ENCODE measurements at regions not wholly inside any gene's neighbourhood (a gene's known extent, or its start where the extent isn't known, plus 50 kb on each side); places are given as distances from the start of the nearest gene placed in this dataset.
A peak's percentile ranks its signal among the peaks of the same experiment; 100 is the strongest.

- DNase-seq, result no peak
Observed at GRCh38 chr14:42855085-42855484, 1248.4 kb downstream of the LRFN5 start.

DNA sequence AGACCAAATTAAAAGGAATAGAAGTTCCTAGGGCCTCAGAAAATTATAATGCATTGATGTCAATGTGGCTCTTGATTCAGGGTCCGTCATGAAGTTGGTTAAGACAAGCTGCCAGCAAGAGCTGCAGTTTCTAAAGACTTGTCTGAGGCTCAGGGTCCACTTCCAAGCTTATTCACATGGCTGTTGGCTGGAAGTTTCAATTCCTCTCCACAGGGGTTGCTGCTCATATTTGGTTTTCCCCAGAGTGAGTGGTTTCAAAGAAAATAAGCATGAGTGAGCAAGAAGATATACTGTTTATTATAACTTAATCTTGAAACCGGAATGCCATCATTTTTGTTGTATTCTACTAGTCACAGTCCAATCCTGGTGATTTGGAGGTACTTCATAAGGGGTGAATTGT is 1247.4 kb downstream of the LRFN5 start:
- DNase-seq, result no peak

- no peak for DNase-seq
Observed at GRCh38 chr14:42848652-42849051, 1242.0 kb downstream of the LRFN5 start.

DNA sequence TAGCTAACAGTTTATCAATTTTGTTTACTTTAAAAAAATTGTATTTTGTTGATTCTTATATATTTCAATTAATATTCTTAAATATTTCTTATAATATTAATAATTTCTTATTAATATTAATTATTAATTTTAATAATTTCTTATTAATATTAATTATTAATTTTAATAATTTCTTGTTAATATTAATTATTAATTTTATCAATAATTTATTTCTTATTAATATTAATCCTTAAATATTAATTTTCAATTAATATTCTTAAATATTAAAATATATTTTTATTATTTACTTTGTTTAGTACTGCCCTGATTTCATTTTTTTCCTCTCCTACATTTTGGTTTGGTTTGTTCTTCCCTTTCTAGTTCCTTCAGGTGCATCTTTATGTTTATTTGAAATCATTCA is 1208.1 kb downstream of the LRFN5 start:
- DNase-seq, result no peak

DNA sequence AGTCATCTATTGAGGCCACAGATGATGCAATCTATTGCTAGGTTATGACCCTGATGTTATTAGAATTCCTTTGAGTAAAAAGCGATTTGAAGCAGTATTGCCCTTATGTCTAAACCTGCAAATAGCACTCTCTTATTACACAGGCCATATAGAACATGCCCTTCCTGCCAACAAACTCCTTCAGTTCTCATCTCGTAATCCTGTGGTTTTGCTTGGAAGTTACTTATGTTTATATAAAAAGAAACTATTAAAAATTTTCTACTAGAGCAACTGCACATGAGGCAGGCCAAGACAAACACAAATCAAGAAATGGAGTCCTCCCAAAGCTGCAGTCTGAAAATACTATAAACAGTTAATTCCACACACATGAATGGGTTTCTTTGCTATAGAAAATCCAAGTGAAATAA is 1200.2 kb downstream of the LRFN5 start:
- DNase-seq, result no peak

DNA sequence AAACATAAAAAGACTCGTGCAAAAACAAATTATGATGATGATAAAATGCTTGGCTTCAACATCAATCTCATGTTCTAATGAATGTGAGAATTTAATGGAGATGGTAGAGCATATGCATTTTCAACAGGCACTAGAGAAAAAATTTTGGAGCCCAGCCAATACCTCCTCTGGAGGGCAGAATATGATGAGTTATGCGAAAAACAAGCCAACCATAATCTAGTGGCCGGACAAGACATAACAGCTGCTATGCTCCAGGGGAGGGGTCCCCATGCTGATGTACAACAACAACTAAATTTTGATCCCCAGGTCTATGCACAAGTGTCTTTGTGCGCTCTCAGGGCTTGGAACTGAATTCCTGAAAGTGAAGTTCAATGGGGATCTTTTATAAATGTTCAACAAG is 1197.5 kb downstream of the LRFN5 start:
- no peak for DNase-seq

GRCh38 chr14:42802346-42802745 is 1195.7 kb downstream of the LRFN5 start:
- DNase-seq, result no peak

DNA sequence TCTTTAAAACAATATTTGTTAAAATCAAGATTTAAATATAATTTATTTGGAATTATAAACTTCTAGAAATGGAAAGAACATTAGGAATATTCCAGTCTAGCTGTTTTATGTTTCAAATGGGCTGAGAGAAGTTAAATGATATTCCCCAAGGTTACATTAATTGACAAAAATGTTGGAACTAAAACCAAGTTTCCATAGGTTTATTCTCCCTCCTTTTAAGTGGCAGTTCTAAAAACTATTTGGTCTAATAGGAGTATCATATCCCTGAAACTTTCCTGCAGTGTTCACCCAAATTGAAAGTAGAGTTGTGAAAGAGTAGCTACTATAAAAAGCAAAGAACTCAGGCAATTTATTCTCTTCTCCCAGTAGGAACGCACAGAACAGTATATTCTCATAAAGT is 1185.5 kb downstream of the LRFN5 start:
- no peak for DNase-seq

DNA sequence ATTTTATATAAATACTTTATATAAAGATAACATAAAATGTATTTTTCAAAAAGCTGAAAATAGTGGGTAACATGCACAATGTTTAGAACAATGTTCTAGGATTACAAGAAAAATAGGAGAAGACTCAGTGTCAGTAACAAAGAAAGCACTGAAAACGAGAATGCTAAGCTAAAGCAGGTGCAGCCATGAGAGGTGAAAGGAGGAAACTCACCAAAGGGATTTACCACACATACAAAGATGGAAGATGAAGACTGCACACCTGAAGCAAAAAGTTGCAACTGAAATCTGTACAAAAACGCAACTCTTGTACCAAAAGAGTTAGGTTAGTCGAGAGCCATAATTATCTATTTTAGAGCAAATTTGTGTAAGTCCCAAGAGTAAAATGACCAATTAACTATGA is 1176.1 kb downstream of the LRFN5 start:
- DNase-seq, result no peak

DNA sequence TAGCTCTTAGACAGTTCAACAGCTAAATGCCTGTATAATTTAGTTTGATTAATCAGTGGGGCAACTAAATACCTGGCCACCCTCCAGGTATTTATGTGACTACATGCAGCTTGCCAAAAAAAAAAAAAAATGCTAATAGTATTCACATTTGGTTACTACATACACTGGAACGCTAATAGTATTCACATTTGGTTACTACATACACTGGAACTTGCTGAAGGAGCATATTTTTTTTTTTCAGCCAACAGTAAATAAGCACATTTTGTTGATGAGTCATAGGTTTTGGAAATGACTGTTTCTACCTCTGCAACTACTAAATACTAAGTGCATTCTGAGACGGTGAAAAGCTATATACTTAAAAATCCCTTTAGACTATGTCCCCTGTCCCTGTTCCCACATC is 1172.3 kb downstream of the LRFN5 start:
- no peak for DNase-seq

GRCh38 chr14:42750771-42751170 is 1144.1 kb downstream of the LRFN5 start:
- DNase-seq, result no peak

GRCh38 chr14:42742084-42742483 is 1135.4 kb downstream of the LRFN5 start:
- no peak for DNase-seq

- no peak for DNase-seq
Observed at GRCh38 chr14:42736408-42736807, 1129.7 kb downstream of the LRFN5 start.

- DNase-seq, result peak; percentile 53
Observed at GRCh38 chr14:42734041-42734440, 1127.4 kb downstream of the LRFN5 start.

GRCh38 chr14:42732005-42732404 is 1125.3 kb downstream of the LRFN5 start:
- DNase-seq, result no peak

DNA sequence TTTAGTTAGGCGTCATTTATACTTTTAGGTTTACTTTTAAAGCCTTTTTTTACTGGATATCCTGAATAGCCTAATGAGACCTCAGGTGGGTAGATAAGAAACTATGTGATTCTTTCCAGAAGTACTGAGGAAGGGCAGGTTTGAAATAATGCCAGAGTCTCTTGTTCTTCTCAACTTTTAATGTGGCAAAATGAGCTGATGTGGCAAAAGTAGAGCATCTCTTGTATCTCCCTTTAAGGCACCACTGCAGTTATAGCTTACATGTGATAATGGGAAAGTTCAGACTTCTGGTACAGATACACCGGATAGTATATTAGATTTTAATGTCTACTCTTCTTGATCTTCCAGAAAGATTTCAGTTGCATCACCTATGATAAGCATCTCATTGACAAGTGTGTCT is 1124.8 kb downstream of the LRFN5 start:
- DNase-seq, result no peak

GRCh38 chr14:42729681-42730080 is 1123.0 kb downstream of the LRFN5 start:
- DNase-seq, result no peak

GRCh38 chr14:42719391-42719790 is 1112.7 kb downstream of the LRFN5 start:
- peak; percentile 63 for DNase-seq

DNA sequence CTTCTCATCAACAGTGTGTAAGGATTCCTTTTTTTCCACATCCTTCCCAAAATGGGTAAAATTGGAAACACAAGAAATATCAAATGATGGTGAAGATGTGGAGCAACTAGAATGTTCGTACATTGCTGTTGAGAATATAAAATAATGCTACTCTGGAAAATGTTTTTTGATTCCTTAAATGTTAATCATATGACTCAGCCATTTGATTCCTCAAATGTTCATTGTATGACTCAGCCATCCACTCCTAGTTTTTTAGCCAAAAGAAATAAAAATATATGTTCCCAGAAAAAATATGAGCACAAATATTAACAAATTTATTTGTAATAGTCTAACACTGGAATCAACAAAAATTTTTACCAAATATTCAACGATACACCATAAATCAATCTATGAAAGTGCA is 1108.6 kb downstream of the LRFN5 start:
- no peak for DNase-seq

DNA sequence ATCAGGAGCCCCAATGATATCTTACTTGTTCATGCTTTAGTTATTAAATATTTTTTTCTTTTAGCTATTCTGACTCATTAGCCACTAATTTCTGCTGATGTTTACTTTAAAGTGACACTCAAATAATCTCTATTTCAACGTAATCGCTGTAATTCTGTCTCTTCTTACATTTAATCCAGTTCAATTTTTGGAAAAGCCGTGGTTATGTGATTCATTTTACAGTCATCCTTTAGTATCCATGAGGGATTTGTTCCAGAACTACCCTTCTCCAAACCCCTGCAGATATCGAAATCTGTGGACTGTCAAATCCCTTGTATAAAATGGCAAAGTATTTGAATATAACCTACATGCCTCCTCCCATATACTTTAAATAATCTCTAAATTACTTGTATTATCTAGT is 1103.4 kb downstream of the LRFN5 start:
- no peak for DNase-seq

DNA sequence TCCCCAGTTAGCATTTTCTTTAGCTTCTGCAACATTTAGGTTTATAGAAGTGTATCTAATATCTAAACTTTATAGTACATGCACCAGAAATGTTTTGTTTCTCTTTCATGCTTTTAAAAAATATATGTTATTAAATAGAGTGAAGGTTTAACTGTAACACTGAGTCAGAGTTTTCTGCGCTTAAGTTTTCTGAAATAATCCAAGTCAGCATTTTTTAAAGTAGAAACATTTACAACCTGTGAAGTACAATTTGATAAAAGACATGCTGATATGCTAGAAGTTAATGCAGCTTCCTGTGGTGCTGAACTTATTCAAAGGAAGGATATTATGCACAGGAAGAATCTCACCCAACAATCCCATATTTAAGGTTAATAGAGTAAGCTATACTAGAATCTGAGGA is 1096.8 kb downstream of the LRFN5 start:
- DNase-seq, result no peak

GRCh38 chr14:42687421-42687820 is 1080.7 kb downstream of the LRFN5 start:
- DNase-seq, result no peak

DNA sequence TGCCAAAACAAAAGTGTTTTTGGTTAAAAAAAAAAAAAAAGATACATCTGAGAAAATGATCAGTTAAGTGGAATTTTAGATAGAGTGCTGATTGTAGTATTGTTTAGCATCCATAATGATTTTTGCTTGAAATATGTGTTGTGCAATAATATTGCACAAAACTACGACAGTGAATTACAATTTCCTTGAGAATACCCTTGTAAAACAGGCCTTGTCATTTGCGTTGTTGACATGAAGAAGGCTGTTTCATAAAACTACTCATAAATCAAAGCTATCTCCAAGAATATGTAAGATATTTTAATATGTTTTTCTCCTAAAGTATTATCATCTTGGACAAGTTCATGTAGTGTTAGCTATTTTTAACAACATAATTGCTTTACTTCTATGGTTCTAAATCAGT is 1077.0 kb downstream of the LRFN5 start:
- DNase-seq, result no peak

- DNase-seq, result no peak
Observed at GRCh38 chr14:42676636-42677035, 1070.0 kb downstream of the LRFN5 start.

DNA sequence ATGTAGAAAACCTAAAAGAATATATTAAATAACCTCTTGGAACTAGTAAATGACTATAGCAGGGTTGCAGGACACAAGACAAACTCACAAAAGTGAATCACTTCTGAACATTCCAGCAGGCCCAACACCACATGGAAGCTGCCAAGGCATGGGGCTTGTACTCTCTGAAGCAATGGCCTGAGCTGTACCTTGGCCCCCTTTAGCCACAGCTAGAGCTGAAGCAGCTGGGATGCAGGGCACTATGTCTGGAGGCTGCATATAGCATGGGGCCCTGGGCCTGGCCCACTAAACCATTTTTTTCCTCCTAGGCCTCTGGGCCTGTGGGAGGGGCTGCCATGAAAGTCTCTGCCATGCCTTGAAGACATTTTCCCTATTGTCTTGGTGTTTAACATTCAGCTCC is 1067.3 kb downstream of the LRFN5 start:
- DNase-seq, result no peak

DNA sequence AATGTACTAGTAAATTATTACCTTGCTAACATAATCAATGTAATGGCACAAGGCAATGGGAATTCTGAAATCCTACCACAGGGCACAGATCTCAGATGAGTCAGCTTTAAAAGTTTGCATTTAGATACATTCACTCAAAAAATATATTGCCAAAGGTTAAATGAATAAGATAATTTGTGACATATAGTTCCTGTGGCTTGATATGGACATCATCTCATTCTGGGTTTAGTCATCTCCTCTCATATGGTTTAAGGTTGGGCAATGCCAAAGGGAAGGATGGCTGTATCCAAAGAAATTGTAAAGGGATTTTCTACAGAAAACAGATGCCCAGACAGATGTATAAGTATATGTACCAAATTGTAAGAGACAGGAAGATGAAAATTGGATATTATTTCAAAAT is 1065.0 kb downstream of the LRFN5 start:
- DNase-seq, result no peak

Measured in NCI-H82 (cell line).